GM13976 (cell line): ENCODE measurements at regions not wholly inside any gene's neighbourhood (a gene's known extent, or its start where the extent isn't known, plus 50 kb on each side); places are given as distances from the start of the nearest gene placed in this dataset.

ENCODE experiments used
- DNase-seq: peaks from one replicate; pipeline ENCODE4 v3.0.0; 2012; ENCODE audit warnings: low spot score
- CTCF ChIP-seq: IDR thresholded peaks from 2 replicates; pipeline ENCODE4 v1.5.1; 2012; ENCODE audit warnings: borderline replicate concordance, mild to moderate bottlenecking; ENCODE audit not compliant: insufficient read depth; ENCODE audit errors: extremely low read depth, missing control alignments, control extremely low read depth
- in situ Hi-C: fragments of 300-500 bp; cut with MboI; formaldehyde crosslinking; loops from one replicate; pipeline ENCODE4 v1.12.0; 2022; ENCODE audit warnings: low sequenced_read_pairs, mixed read lengths, inconsistent platforms; ENCODE audit not compliant: unreplicated experiment

GRCh38 chr6:10258341-10258740, 156.5 kb downstream of the TFAP2A start:
- DNase-seq, result no peak

GRCh38 chr6:10256113-10256690, 158.7 kb downstream of the TFAP2A start:
- in situ Hi-C loops, result no loop called here
- peak; percentile 11 for DNase-seq
- no peak for TF ChIP-seq CTCF

More at GRCh38 chr6:10258341-10258740, 156.5 kb downstream of the TFAP2A start:
- in situ Hi-C loops, result no loop called here
- no peak for TF ChIP-seq CTCF

- in situ Hi-C loops, result no loop called here
- DNase-seq, result no peak
- TF ChIP-seq CTCF, result no peak
These were observed 164.1 kb downstream of the TFAP2A start for GRCh38 chr6:10250655-10251220.

DNA sequence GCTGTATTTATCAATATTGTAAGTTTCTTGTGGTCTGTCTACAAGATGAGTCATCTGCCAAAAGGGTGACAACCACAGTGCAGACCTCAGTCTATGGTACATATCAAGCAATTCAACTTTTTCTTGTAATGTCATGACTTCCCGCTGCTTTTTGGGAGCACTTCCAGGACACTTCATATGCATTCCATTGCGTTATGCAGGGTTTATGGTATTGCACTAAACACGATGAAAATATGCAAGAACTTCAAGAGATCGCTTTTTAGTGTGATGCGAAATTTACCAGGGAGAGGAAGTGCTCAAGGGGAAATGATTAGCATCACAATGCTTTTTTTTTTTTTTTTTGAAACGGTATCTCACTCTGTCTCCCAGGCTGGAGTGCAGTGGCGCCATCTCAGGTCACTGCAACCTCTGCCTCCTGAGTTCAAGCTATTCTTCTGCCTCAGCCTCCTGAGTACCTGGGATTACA, 166.5 kb downstream of the TFAP2A start:
- no peak for TF ChIP-seq CTCF
- no peak for DNase-seq
- in situ Hi-C loops, result no loop called here

GRCh38 chr6:10237298-10238038, 177.4 kb downstream of the TFAP2A start:
- in situ Hi-C loops, result no loop called here
- TF ChIP-seq CTCF, result no peak
- DNase-seq, result no peak

GRCh38 chr6:10235344-10235743, 179.5 kb downstream of the TFAP2A start:
- no peak for DNase-seq
- no peak for TF ChIP-seq CTCF
- in situ Hi-C loops, result no loop called here
